Stimulated activated CD4-positive, alpha-beta T cell treated with anti-CD3 and anti-CD28 coated beads, Interleukin-12 subunit alpha, Interleukin-12 subunit beta, amount 100 ng/mL, for 48 hours (primary cell): ENCODE measurements at regions not wholly inside any gene's neighbourhood (a gene's known extent, or its start where the extent isn't known, plus 50 kb on each side); places are given as distances from the start of the nearest gene placed in this dataset.
"Not testable (repeated sequence)": the region's sequence is repeated elsewhere in the genome, so short reads cannot be mapped to it uniquely, and the experiment has no call there.

ENCODE experiments used
- DNase-seq, 3 donors: peaks; one replicate each; pipeline ENCODE4 v3.0.0-alpha.2; 2020; ENCODE audit warnings: low read depth in 2 of 3, low spot score in 1 of 3

GRCh38 chr13:21875116-21875515 is 204.2 kb downstream of the FGF9 start:
- DNase-seq = no peak

GRCh38 chr13:21879263-21879914 is 208.5 kb downstream of the FGF9 start:
- no peak for DNase-seq

DNA sequence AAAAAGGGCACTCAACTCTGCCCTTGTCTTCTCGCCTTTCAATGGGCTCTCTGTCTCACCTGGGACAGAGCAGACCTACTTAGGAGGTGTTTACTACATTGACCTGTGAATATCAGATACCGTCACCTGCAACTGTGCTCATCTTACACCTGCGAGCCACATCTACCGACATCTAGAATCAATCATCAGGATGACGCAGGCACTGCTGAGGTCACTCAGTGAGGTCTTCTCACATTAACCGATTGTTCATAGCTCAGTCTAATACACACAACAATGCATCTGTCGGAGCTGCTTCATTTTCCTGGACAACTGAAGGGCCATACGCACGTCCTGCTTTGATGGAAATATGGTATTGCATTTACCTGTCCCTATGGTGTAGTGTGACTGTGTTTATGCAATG is 211.9 kb downstream of the FGF9 start:
- DNase-seq = no peak

GRCh38 chr13:21883713-21884112 is 212.8 kb downstream of the FGF9 start:
- no peak for DNase-seq

- no peak for DNase-seq
These were observed 213.5 kb downstream of the FGF9 start for GRCh38 chr13:21884299-21884909.

GRCh38 chr13:21884965-21885567 is 214.2 kb downstream of the FGF9 start:
- no peak for DNase-seq

DNA sequence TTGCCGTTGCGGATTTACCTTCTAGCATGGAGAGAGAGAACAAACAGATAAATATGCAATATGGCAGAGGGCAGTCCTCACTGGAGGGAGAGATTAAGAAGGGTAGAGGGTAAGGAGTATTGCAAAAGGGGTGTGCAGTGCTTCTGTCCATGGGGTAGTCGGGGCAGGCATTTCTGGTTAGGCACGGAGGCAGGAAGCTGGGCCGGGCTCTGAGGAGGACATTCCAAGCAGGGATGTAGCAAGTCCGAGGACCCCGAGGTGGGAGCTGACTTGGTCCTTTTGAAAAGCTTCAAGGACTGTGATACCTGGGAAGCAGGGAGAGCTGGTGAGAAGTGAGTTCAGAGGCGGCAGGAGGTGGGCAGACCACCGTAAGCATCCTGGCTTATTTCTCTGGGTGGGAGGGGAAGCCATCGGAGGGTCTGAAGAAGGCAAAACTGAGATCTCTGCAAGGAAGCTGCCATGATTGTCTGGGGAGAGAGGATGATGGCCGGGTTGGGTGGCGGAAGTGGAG is 214.9 kb downstream of the FGF9 start:
- no peak for DNase-seq

GRCh38 chr13:21889651-21890050 is 218.8 kb downstream of the FGF9 start:
- no peak for DNase-seq

DNA sequence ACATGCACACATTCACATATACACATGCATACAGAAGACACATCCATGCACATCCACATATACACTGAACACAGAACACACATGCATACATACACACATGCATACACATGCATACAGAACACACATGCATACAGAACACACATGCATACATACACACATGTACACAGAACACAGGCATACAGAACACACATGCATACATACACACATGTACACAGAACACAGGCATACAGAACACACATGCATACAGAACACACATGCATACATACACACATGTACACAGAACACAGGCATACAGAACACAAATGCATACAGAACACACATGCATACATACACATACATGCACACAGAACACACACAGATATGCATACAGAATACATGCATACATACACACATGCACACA is 219.3 kb downstream of the FGF9 start:
- DNase-seq = not testable (repeated sequence)

GRCh38 chr13:21894091-21894490 is 223.2 kb downstream of the FGF9 start:
- no peak for DNase-seq

- DNase-seq = no peak
These were observed 224.1 kb downstream of the FGF9 start for GRCh38 chr13:21894703-21895699.

- no peak for DNase-seq
These were observed 224.9 kb downstream of the FGF9 start for GRCh38 chr13:21895779-21896178.

- no peak for DNase-seq
These were observed 226.3 kb downstream of the FGF9 start for GRCh38 chr13:21897161-21897560.

DNA sequence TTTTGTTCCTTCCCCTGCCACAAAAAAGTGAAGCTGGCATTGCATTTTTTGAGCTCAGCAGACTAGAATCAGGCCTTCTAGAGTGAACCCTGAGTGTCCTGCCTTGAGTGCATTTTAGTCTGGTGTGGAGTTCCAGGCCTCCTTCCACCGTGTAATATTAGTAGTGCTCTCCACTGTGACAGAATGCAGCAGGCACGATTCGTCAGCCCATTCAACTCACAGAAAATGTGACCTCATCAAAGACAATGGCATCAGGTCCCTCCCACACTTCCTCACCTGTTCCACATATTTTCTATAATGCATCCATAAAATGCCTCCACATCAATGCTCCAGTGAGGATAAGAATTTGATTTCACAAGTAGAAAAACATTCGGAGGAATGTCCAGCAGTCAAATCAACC is 227.6 kb downstream of the FGF9 start:
- DNase-seq = no peak

GRCh38 chr13:21898945-21899344 is 228.1 kb downstream of the FGF9 start:
- no peak for DNase-seq

DNA sequence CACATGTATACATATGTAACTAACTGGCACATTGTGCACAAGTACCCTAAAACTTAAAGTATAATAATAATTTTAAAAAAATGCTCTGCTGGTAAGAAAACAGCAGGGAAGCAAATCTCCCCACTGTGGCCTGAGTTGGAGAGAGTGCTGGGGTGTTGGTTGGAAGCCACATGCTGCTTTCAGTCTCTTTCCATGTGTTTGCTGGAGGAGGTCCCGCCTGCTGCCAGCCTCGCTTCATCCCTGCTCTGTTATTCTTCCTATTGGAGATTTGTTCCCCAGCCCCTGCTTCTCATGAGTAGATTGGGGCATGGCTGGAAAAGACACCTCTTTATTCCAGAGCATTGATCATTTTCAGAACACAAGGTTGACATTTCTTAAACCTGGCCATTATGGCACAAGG is 230.5 kb downstream of the FGF9 start:
- DNase-seq = no peak

DNA sequence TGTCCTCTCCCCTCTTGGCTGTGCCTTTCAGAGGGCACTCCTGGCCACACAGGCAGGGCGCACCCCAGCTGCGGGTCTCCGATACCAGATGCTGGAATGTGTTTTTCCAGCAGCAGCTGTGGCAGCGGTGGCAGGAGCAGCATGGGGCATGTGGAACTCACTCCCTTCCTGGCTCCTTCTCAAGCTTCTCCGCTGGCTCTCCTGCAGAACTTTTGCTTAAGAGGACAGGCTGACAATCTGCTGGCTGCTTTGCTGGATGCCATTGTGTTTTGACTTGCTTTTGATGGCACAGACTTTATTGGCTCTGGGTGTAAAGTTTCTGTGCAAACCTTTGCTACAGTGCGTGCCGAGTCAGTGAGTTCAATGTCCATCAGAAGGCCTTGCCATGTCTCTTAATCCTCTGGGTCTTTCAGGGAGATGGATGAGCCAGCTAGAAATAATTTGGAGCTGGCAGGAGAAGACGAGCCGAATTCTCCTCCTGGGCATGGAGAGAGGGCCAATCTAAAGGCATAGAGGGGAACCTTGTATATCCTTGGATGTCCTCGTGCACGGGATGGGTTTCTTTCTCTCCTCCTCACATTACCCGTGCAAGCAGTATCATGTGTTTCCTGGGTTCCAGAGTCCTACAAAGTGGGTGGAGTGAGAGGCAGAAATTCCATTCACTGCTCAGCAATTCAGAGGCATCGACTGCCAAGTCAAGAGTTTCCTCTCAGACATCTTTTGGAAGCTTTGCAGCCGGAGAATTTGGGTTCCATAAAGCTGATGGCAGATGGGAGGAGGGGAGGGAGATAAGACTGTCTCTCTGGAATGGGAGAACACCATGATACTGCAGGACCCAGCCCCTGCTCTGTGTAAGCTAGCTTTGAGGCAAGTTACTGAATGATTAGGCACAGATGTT is 231.2 kb downstream of the FGF9 start:
- no peak for DNase-seq

DNA sequence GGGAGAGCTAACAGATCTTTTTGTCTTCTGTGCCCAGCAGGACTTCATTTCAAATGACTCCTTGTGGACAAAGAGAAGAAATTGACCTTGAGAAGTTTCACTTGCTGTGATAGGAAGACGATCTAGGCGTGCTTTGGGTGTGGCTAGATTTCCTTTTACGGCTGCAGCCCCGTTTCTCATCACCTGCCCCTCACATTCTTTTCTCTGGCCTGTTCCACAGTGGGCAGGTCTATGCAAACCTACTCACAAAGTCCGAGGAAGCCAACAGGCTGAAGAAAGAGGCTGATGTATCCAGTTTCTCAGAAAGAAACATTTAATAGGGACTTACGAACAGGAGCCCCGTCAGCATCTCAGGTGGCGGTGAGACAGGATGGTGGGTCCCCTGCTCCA is 231.8 kb downstream of the FGF9 start:
- no peak for DNase-seq

- no peak for DNase-seq
These were observed 234.6 kb downstream of the FGF9 start for GRCh38 chr13:21905486-21905885.

GRCh38 chr13:21909331-21909730 is 238.5 kb downstream of the FGF9 start:
- DNase-seq = no peak
